ENCODE measurements at regions not wholly inside any gene's neighbourhood (a gene's known extent, or its start where the extent isn't known, plus 50 kb on each side); places are given as distances from the start of the nearest gene placed in this dataset.

GRCh38 chr4:126268106-126268505 lies 953.4 kb downstream of the FAT4 start:
- Histone ChIP-seq H3K4me1 (ENCODE audit: low read length) (no peaks in the 10 kb centered on the region), H3K9me3 (ENCODE audit: insufficient read depth, low read length) (no peaks in the 10 kb centered on the region), H3K4me3 (ENCODE audit: low read length) (no peak overlapping the region), H3K79me2 (ENCODE audit: low read length) (no peaks in the 10 kb centered on the region), H3K4me2 (ENCODE audit: low read length) (no peak overlapping the region), H3K27me3 (ENCODE audit: low read depth, low read length) (no peaks in the 10 kb centered on the region), H4K20me1 (ENCODE audit: insufficient read depth, low read length) (no peaks in the 10 kb centered on the region), H2AFZ (ENCODE audit: low read depth, low read length) (no peak overlapping the region), H3K36me3 (replicated peaks; ENCODE audit: low read depth, low read length) (no peaks in the 10 kb centered on the region), H3K9ac (ENCODE audit: low read length) (no peak overlapping the region), H3K27ac (ENCODE audit: low read length) (no peak overlapping the region)
- TF ChIP-seq EZH2phosphoT487 (IDR thresholded peaks at IDR 0.05; ENCODE audit: low read depth), result no peak
- TF ChIP-seq CTCF (IDR thresholded peaks at IDR 0.05; ENCODE audit: low read depth, low read length), result no peak

GRCh38 chr4:126269106-126269505 lies 954.4 kb downstream of the FAT4 start:
- H3K9ac ChIP-seq (ENCODE audit: low read length), result no peak overlapping the region
- no peak overlapping the region for H3K4me3 ChIP-seq (ENCODE audit: low read length)
- TF ChIP-seq EZH2phosphoT487 (IDR thresholded peaks at IDR 0.05; ENCODE audit: low read depth), result no peak
- no peak for TF ChIP-seq CTCF (IDR thresholded peaks at IDR 0.05; ENCODE audit: low read depth, low read length)
- H3K36me3 ChIP-seq (replicated peaks; ENCODE audit: low read depth, low read length), result no peaks in the 10 kb centered on the region
- no peaks in the 10 kb centered on the region for H3K79me2 ChIP-seq (ENCODE audit: low read length)
- H3K27ac ChIP-seq (ENCODE audit: low read length), result no peak overlapping the region
- H3K4me1 ChIP-seq (ENCODE audit: low read length), result no peaks in the 10 kb centered on the region
- H3K9me3 ChIP-seq (ENCODE audit: insufficient read depth, low read length), result no peaks in the 10 kb centered on the region
- no peaks in the 10 kb centered on the region for H3K27me3 ChIP-seq (ENCODE audit: low read depth, low read length)
- H3K4me2 ChIP-seq (ENCODE audit: low read length), result no peak overlapping the region
- H4K20me1 ChIP-seq (ENCODE audit: insufficient read depth, low read length), result no peaks in the 10 kb centered on the region
- H2AFZ ChIP-seq (ENCODE audit: low read depth, low read length), result no peak overlapping the region

- Histone ChIP-seq H3K36me3 (replicated peaks; ENCODE audit: low read depth, low read length) (no peaks in the 10 kb centered on the region), H3K9ac (ENCODE audit: low read length) (no peak overlapping the region), H3K4me3 (ENCODE audit: low read length) (no peak overlapping the region), H3K4me2 (ENCODE audit: low read length) (no peak overlapping the region), H3K9me3 (ENCODE audit: insufficient read depth, low read length) (no peaks in the 10 kb centered on the region), H3K4me1 (ENCODE audit: low read length) (peaks cover 2% of the 10 kb centered on the region; the same call in 1 of the 2 replicates), H2AFZ (ENCODE audit: low read depth, low read length) (no peak overlapping the region), H3K79me2 (ENCODE audit: low read length) (no peaks in the 10 kb centered on the region), H3K27ac (ENCODE audit: low read length) (no peak overlapping the region), H3K27me3 (ENCODE audit: low read depth, low read length) (no peaks in the 10 kb centered on the region), H4K20me1 (ENCODE audit: insufficient read depth, low read length) (no peaks in the 10 kb centered on the region)
- TF ChIP-seq CTCF (IDR thresholded peaks at IDR 0.05; ENCODE audit: low read depth, low read length) (no peak), EZH2phosphoT487 (IDR thresholded peaks at IDR 0.05; ENCODE audit: low read depth) (no peak)
Observed at GRCh38 chr4:126271292-126271691, 956.5 kb downstream of the FAT4 start.

GRCh38 chr4:126273746-126274145 lies 959.0 kb downstream of the FAT4 start:
- no peak overlapping the region for H3K27ac ChIP-seq (ENCODE audit: low read length)
- no peaks in the 10 kb centered on the region for H4K20me1 ChIP-seq (ENCODE audit: insufficient read depth, low read length)
- no peak overlapping the region for H3K4me3 ChIP-seq (ENCODE audit: low read length)
- no peaks in the 10 kb centered on the region for H3K36me3 ChIP-seq (replicated peaks; ENCODE audit: low read depth, low read length)
- no peaks in the 10 kb centered on the region for H3K9me3 ChIP-seq (ENCODE audit: insufficient read depth, low read length)
- H3K4me1 ChIP-seq (ENCODE audit: low read length), result peaks cover 10% of the 10 kb centered on the region
- no peak overlapping the region for H3K4me2 ChIP-seq (ENCODE audit: low read length)
- TF ChIP-seq CTCF (IDR thresholded peaks at IDR 0.05; ENCODE audit: low read depth, low read length) (no peak), EZH2phosphoT487 (IDR thresholded peaks at IDR 0.05; ENCODE audit: low read depth) (no peak)
- no peaks in the 10 kb centered on the region for H3K27me3 ChIP-seq (ENCODE audit: low read depth, low read length)
- H2AFZ ChIP-seq (ENCODE audit: low read depth, low read length), result no peak overlapping the region
- H3K79me2 ChIP-seq (ENCODE audit: low read length), result no peaks in the 10 kb centered on the region
- H3K9ac ChIP-seq (ENCODE audit: low read length), result no peak overlapping the region
